Keratinocyte (primary cell): ENCODE measurements at regions not wholly inside any gene's neighbourhood (a gene's known extent, or its start where the extent isn't known, plus 50 kb on each side); places are given as distances from the start of the nearest gene placed in this dataset.

Experiments used
- DNase-seq: peaks from one replicate; pipeline ENCODE4 v3.0.0-alpha.2; 2011; ENCODE audit warnings: low read depth, missing footprints, low spot score
- FAIRE-seq: peaks from 2 replicates; lab custom pipeline; 2011; peaks lifted over from hg19 to GRCh38; lab: Jason Lieb, UNC
- H2AFZ ChIP-seq: 2 replicates; pipeline ENCODE4 v1.6.0; 2012; ENCODE audit warnings: low read length, control low read depth, inconsistent platforms; ENCODE audit not compliant: control insufficient read depth
- H3K27ac ChIP-seq: 2 replicates; pipeline ENCODE4 v1.5.1; 2011; ENCODE audit warnings: low read length; ENCODE audit not compliant: control insufficient read depth, insufficient read depth
- H3K27me3 ChIP-seq: 3 replicates; pipeline ENCODE4 v1.6.0; 2011; ENCODE audit warnings: low read length; ENCODE audit not compliant: control insufficient read depth, insufficient read depth; ENCODE audit errors: extremely low read depth
- H3K36me3 ChIP-seq, 2 experiments: 2 replicates in 1 of 2; 3 replicates in 1 of 2; pipeline ENCODE4 v1.5.1; 2011; ENCODE audit warnings: low read length in 2 of 2, mild to moderate bottlenecking in 1 of 2; ENCODE audit not compliant: control insufficient read depth in 2 of 2, insufficient read depth in 2 of 2; ENCODE audit errors: extremely low read depth in 1 of 2
- H3K4me1 ChIP-seq: 3 replicates; pipeline ENCODE4 v1.5.1; 2011; ENCODE audit warnings: low read length; ENCODE audit not compliant: control insufficient read depth, insufficient read depth; ENCODE audit errors: extremely low read depth
- H3K4me2 ChIP-seq: 3 replicates; pipeline ENCODE4 v1.6.0; 2011; ENCODE audit warnings: low read depth, low read length; ENCODE audit not compliant: control insufficient read depth, insufficient read depth; ENCODE audit errors: extremely low read depth
- H3K4me3 ChIP-seq, 3 experiments: fragments of 200-600 bp in 1 of 3; sonication (generic) in 1 of 3; 2 replicates in 2 of 3; 3 replicates in 1 of 3; pipeline ENCODE4 v1.5.1; 2011 to 2016; ENCODE audit warnings: low read length in 3 of 3, mild to moderate bottlenecking in 3 of 3, control low read depth in 2 of 3, inconsistent platforms in 1 of 3, low read depth in 1 of 3, mixed read lengths in 1 of 3, mixed run types in 1 of 3, moderate library complexity in 1 of 3; ENCODE audit not compliant: control insufficient read depth in 2 of 3, insufficient read depth in 2 of 3; ENCODE audit errors: extremely low read depth in 1 of 3
- H3K79me2 ChIP-seq: 2 replicates; pipeline ENCODE4 v1.6.0; 2012; ENCODE audit warnings: low read length; ENCODE audit not compliant: control insufficient read depth, insufficient read depth
- H3K9ac ChIP-seq: 3 replicates; pipeline ENCODE4 v1.6.0; 2011; ENCODE audit warnings: low read length; ENCODE audit not compliant: control insufficient read depth, insufficient read depth; ENCODE audit errors: extremely low read depth
- H3K9me1 ChIP-seq: 3 replicates; pipeline ENCODE4 v1.6.0; 2011; ENCODE audit warnings: low read length; ENCODE audit not compliant: control insufficient read depth, insufficient read depth; ENCODE audit errors: extremely low read depth
- H3K9me3 ChIP-seq: 2 replicates; pipeline ENCODE4 v1.5.1; 2012; ENCODE audit warnings: low read depth, low read length; ENCODE audit not compliant: control insufficient read depth
- H4K20me1 ChIP-seq: 3 replicates; pipeline ENCODE4 v1.6.0; 2011; ENCODE audit warnings: low read length; ENCODE audit not compliant: control insufficient read depth, insufficient read depth; ENCODE audit errors: extremely low read depth
- CTCF ChIP-seq, 3 experiments: IDR thresholded peaks in 1 of 3; conservative IDR thresholded peaks in 1 of 3; optimal IDR thresholded peaks in 1 of 3; 2 replicates in 2 of 3; 3 replicates in 1 of 3; pipeline versions ENCODE3 to v1.5.1; 2011; ENCODE audit warnings: low read length in 3 of 3, mild to moderate bottlenecking in 3 of 3, moderate library complexity in 2 of 3, control low read depth in 1 of 3, inconsistent platforms in 1 of 3; ENCODE audit not compliant: insufficient read depth in 2 of 3; ENCODE audit errors: extremely low read depth in 1 of 3
- EZH2 ChIP-seq: IDR thresholded peaks from one replicate; pipeline ENCODE4 v1.6.1; 2012; ENCODE audit warnings: inconsistent platforms, mild to moderate bottlenecking, low read length, moderate library complexity
- dilution Hi-C: fragments of 300-500 bp; cut with MboI; formaldehyde crosslinking; loops from one replicate; pipeline ENCODE4 v1.7.0; 2020; ENCODE audit warnings: low sequenced_read_pairs; ENCODE audit not compliant: extremely low pct_ligation_motif_present

- no peak for DNase-seq
- no peak overlapping the region for H2AFZ ChIP-seq
- no peaks in the 10 kb centered on the region for H3K9me3 ChIP-seq
- no peaks in the 10 kb centered on the region for H3K27me3 ChIP-seq
- no peak overlapping the region for H3K27ac ChIP-seq
- H3K4me2 ChIP-seq: no peak overlapping the region
- no peaks in the 10 kb centered on the region for H3K79me2 ChIP-seq
- TF ChIP-seq EZH2 (no peak), CTCF (optimal IDR thresholded peaks at IDR 0.05 in 1 of 3, IDR thresholded peaks at IDR 0.05 in 1 of 3, conservative IDR thresholded peaks at IDR 0.05 in 1 of 3; ENCODE audit: extremely low read depth in 1 of 3, insufficient read depth in 2 of 3, low read length in 3 of 3) (no peak)
- FAIRE-seq: no peak
- no peaks in the 10 kb centered on the region for H4K20me1 ChIP-seq
- peaks cover 3% of the 10 kb centered on the region for H3K4me1 ChIP-seq
- no peak overlapping the region for H3K9ac ChIP-seq
- H3K9me1 ChIP-seq: no peaks in the 10 kb centered on the region
- no peak overlapping the region for H3K4me3 ChIP-seq
- no peaks in the 10 kb centered on the region for H3K36me3 ChIP-seq
- dilution Hi-C loops: no loop called here
Observed at GRCh38 chr2:19818543-19818942, 83.2 kb downstream of the TTC32 start.

GRCh38 chr2:19818039-19818438, 83.7 kb downstream of the TTC32 start:
- DNase-seq (no peak), FAIRE-seq (no peak)
- Histone ChIP-seq H3K4me2 (no peak overlapping the region), H2AFZ (no peak overlapping the region), H4K20me1 (no peaks in the 10 kb centered on the region), H3K79me2 (no peaks in the 10 kb centered on the region), H3K9ac (no peak overlapping the region), H3K27me3 (no peaks in the 10 kb centered on the region), H3K27ac (no peak overlapping the region), H3K9me3 (no peaks in the 10 kb centered on the region), H3K9me1 (no peaks in the 10 kb centered on the region), H3K36me3 (no peaks in the 10 kb centered on the region), H3K4me3 (no peak overlapping the region), H3K4me1 (peaks cover 3% of the 10 kb centered on the region)
- dilution Hi-C loops: no loop called here
- TF ChIP-seq EZH2: no peak
- TF ChIP-seq CTCF (optimal IDR thresholded peaks at IDR 0.05 in 1 of 3, IDR thresholded peaks at IDR 0.05 in 1 of 3, conservative IDR thresholded peaks at IDR 0.05 in 1 of 3; ENCODE audit: extremely low read depth in 1 of 3, insufficient read depth in 2 of 3, low read length in 3 of 3): no peak
